Neural cell (in vitro differentiated cells): ENCODE measurements at regions not wholly inside any gene's neighbourhood (a gene's known extent, or its start where the extent isn't known, plus 50 kb on each side); places are given as distances from the start of the nearest gene placed in this dataset.

Source experiments
- H2AFZ ChIP-seq: fragments of 200-600, 300-800 bp; sonication (generic), shearing (Covaris generic); 2 replicates; pipeline ENCODE4 v1.6.0; 2014; ENCODE audit warnings: low read depth, mild to moderate bottlenecking, antibody characterized with exemption, low read length, moderate library complexity
- H3F3A ChIP-seq: fragments of 200-600 bp; shearing (Covaris generic); 2 replicates; pipeline ENCODE4 v1.6.1; 2016; ENCODE audit warnings: mild to moderate bottlenecking, moderate library complexity, mixed read lengths, antibody characterized with exemption, low read length; ENCODE audit not compliant: insufficient read depth, poor library complexity, severe bottlenecking
- H3K27ac ChIP-seq: fragments of 200-600, 300-800 bp; sonication (generic), shearing (Covaris generic); 2 replicates; pipeline ENCODE4 v1.5.1; 2014; ENCODE audit warnings: mild to moderate bottlenecking, low read length, moderate library complexity
- H3K27me3 ChIP-seq: fragments of 300-800, 200-600 bp; sonication (generic), shearing (Covaris generic); 2 replicates; pipeline ENCODE4 v1.6.0; 2014; ENCODE audit warnings: mild to moderate bottlenecking, low read depth, low read length, moderate library complexity; ENCODE audit not compliant: insufficient read depth
- H3K36me3 ChIP-seq: fragments of 300-800, 200-600 bp; sonication (generic), shearing (Covaris generic); 2 replicates; pipeline ENCODE4 v1.5.1; 2014; ENCODE audit warnings: mild to moderate bottlenecking, antibody characterized with exemption, low read length, moderate library complexity; ENCODE audit not compliant: insufficient read depth
- H3K4me2 ChIP-seq: fragments of 300-800, 200-600 bp; sonication (generic), shearing (Covaris generic); 2 replicates; pipeline ENCODE4 v1.6.0; 2014; ENCODE audit warnings: mild to moderate bottlenecking, low read length
- H3K4me3 ChIP-seq: fragments of 300-800, 200-600 bp; sonication (generic), shearing (Covaris generic); 2 replicates; pipeline ENCODE4 v1.5.1; 2014; ENCODE audit warnings: mild to moderate bottlenecking, low read length, moderate library complexity
- H3K79me2 ChIP-seq: fragments of 200-600 bp; shearing (Covaris generic); replicated peaks from 2 replicates; pipeline ENCODE4 v1.6.0; 2014; ENCODE audit warnings: mild to moderate bottlenecking, low read length, moderate library complexity; ENCODE audit not compliant: insufficient read depth
- H3K9ac ChIP-seq: fragments of 300-800, 200-600 bp; sonication (generic), shearing (Covaris generic); 2 replicates; pipeline ENCODE4 v1.6.1; 2016; ENCODE audit warnings: mild to moderate bottlenecking, low read length, mixed read lengths
- H3K9me2 ChIP-seq: fragments of 200-600 bp; shearing (Covaris generic); 2 replicates; pipeline ENCODE4 v1.6.1; 2016; ENCODE audit warnings: mild to moderate bottlenecking, low read length, mixed read lengths; ENCODE audit not compliant: insufficient read depth
- H3K9me3 ChIP-seq: fragments of 200-600, 300-800 bp; sonication (generic), shearing (Covaris generic); 2 replicates; pipeline ENCODE4 v1.6.1; 2016; ENCODE audit warnings: mild to moderate bottlenecking, mixed run types, low read length, moderate library complexity, mixed read lengths
- H4K20me1 ChIP-seq: fragments of 200-600 bp; shearing (Covaris generic); 2 replicates; pipeline ENCODE4 v1.6.1; 2016; ENCODE audit warnings: mild to moderate bottlenecking, mixed run types; ENCODE audit not compliant: insufficient read depth
- CTCF ChIP-seq: fragments of 450-650 bp; IDR thresholded peaks from 2 replicates; pipeline ENCODE4 v1.5.1; 2014; ENCODE audit warnings: antibody characterized with exemption, mild to moderate bottlenecking, moderate library complexity; ENCODE audit not compliant: poor library complexity, severe bottlenecking
- EZH2 ChIP-seq: fragments of 200-600, 300-800 bp; shearing (Covaris generic), sonication (generic); IDR thresholded peaks from 2 replicates; pipeline ENCODE4 v1.6.1; 2014; ENCODE audit warnings: antibody characterized with exemption, low read length, borderline replicate concordance, mild to moderate bottlenecking; ENCODE audit not compliant: insufficient read depth, poor library complexity, severe bottlenecking
- RAD21 ChIP-seq: fragments of 450-650 bp; conservative IDR thresholded peaks from 2 replicates; pipeline ENCODE4 v1.6.1; 2014; ENCODE audit warnings: antibody characterized with exemption, mild to moderate bottlenecking, moderate library complexity
- REST ChIP-seq: IDR thresholded peaks from 2 replicates; pipeline ENCODE4 v1.6.1; 2012; ENCODE audit warnings: borderline replicate concordance
- SMC3 ChIP-seq: fragments of 450-650 bp; conservative IDR thresholded peaks from 2 replicates; pipeline ENCODE4 v1.6.1; 2014; ENCODE audit warnings: antibody characterized with exemption, mild to moderate bottlenecking, moderate library complexity; ENCODE audit not compliant: poor library complexity
- TAF1 ChIP-seq: IDR thresholded peaks from 2 replicates; pipeline ENCODE4 v1.6.1; 2012; ENCODE audit warnings: low read depth

GRCh38 chr20:47934761-47935160 is 149.5 kb upstream of the SULF2 start:
- no peaks in the 10 kb centered on the region for H3K9me2 ChIP-seq
- no peaks in the 10 kb centered on the region for H3K9me3 ChIP-seq
- no peak overlapping the region for H3K4me2 ChIP-seq
- H2AFZ ChIP-seq, result no peak overlapping the region
- no peak for TF ChIP-seq RAD21
- no peak for TF ChIP-seq REST
- no peak for TF ChIP-seq SMC3
- TF ChIP-seq TAF1, result no peak
- no peak for TF ChIP-seq EZH2
- H3K36me3 ChIP-seq, result no peaks in the 10 kb centered on the region
- H3K9ac ChIP-seq, result no peak overlapping the region
- no peak overlapping the region for H3K4me3 ChIP-seq
- no peak overlapping the region for H3K27ac ChIP-seq
- H3K79me2 ChIP-seq, result no peaks in the 10 kb centered on the region
- no peaks in the 10 kb centered on the region for H3F3A ChIP-seq
- no peaks in the 10 kb centered on the region for H4K20me1 ChIP-seq
- no peaks in the 10 kb centered on the region for H3K27me3 ChIP-seq

- Histone ChIP-seq H3K27me3 (no peaks in the 10 kb centered on the region), H3K4me3 (no peak overlapping the region), H3F3A (no peaks in the 10 kb centered on the region), H4K20me1 (no peaks in the 10 kb centered on the region), H3K9me3 (no peaks in the 10 kb centered on the region), H3K9me2 (no peaks in the 10 kb centered on the region), H3K9ac (no peak overlapping the region), H3K27ac (no peak overlapping the region), H3K79me2 (no peaks in the 10 kb centered on the region), H3K4me2 (no peak overlapping the region), H3K36me3 (no peaks in the 10 kb centered on the region), H2AFZ (no peak overlapping the region)
- TF ChIP-seq REST, result no peak
These were observed 146.2 kb upstream of the SULF2 start for GRCh38 chr20:47931443-47931842.

- no peak overlapping the region for H3K9ac ChIP-seq
- no peaks in the 10 kb centered on the region for H4K20me1 ChIP-seq
- H3K4me2 ChIP-seq, result no peak overlapping the region
- no peaks in the 10 kb centered on the region for H3K36me3 ChIP-seq
- H3K9me3 ChIP-seq, result no peaks in the 10 kb centered on the region
- H3K4me3 ChIP-seq, result no peak overlapping the region
- no peaks in the 10 kb centered on the region for H3K27me3 ChIP-seq
- no peaks in the 10 kb centered on the region for H3K79me2 ChIP-seq
- H3K9me2 ChIP-seq, result no peaks in the 10 kb centered on the region
- H3K27ac ChIP-seq, result no peak overlapping the region
- TF ChIP-seq EZH2 (no peak), CTCF (no peak), SMC3 (no peak)
- no peaks in the 10 kb centered on the region for H3F3A ChIP-seq
- H2AFZ ChIP-seq, result no peak overlapping the region
These were observed 145.7 kb upstream of the SULF2 start for GRCh38 chr20:47931002-47931401.
